CD4-positive, CD25-positive, alpha-beta regulatory T cell (primary cell): ENCODE measurements at regions not wholly inside any gene's neighbourhood (a gene's known extent, or its start where the extent isn't known, plus 50 kb on each side); places are given as distances from the start of the nearest gene placed in this dataset.

ENCODE experiments used
- ATAC-seq, 2 donors: fragments of 150-1000 bp; cut with Tn5 transposase; one replicate each; pipeline ENCODE4 v1.10.0; 2021; ENCODE audit warnings: low read depth in 2 of 2, moderate number of reproducible peaks in 2 of 2, moderate library complexity in 1 of 2
- DNase-seq, 3 donors: peaks; one replicate each; pipeline versions ENCODE4 v3.0.0 to v3.0.0-alpha.2; 2012 to 2022; ENCODE audit warnings: mixed read lengths in 1 of 3
- H3K27ac ChIP-seq: one replicate; pipeline ENCODE4 v1.7.0; 2013; ENCODE audit warnings: mild to moderate bottlenecking, low read length; ENCODE audit not compliant: insufficient read depth, poor library complexity, severe bottlenecking
- H3K27me3 ChIP-seq: one replicate; pipeline ENCODE4 v1.7.0; 2013; ENCODE audit warnings: low read length; ENCODE audit not compliant: control insufficient read depth, insufficient read depth
- H3K36me3 ChIP-seq: one replicate; pipeline ENCODE4 v1.7.0; 2013; ENCODE audit warnings: mild to moderate bottlenecking, low read length, moderate library complexity; ENCODE audit not compliant: control insufficient read depth, insufficient read depth
- H3K4me1 ChIP-seq: 2 replicates; pipeline ENCODE4 v1.7.0; 2013; ENCODE audit warnings: mild to moderate bottlenecking, low read length; ENCODE audit not compliant: insufficient read depth, control insufficient read depth, poor library complexity, severe bottlenecking
- H3K4me3 ChIP-seq: one replicate; pipeline ENCODE4 v1.7.0; 2013; ENCODE audit warnings: low read depth, mild to moderate bottlenecking, low read length, moderate library complexity
- H3K9me3 ChIP-seq, 2 experiments: 1 replicate in 1 of 2; 2 replicates in 1 of 2; pipeline ENCODE4 v1.7.0; 2013; ENCODE audit warnings: low read length in 2 of 2, mild to moderate bottlenecking in 1 of 2, moderate library complexity in 1 of 2; ENCODE audit not compliant: control insufficient read depth in 2 of 2
- H3K27ac Mint-ChIP-seq, 3 donors: one replicate each; pipeline ENCODE4 v1.8.0; 2020 to 2022; ENCODE audit warnings: mild to moderate bottlenecking in 3 of 3, mixed read lengths in 3 of 3, moderate library complexity in 2 of 3
- H3K27me3 Mint-ChIP-seq: one replicate; pipeline ENCODE4 v1.8.0; 2022; ENCODE audit warnings: mild to moderate bottlenecking, mixed read lengths
- H3K36me3 Mint-ChIP-seq: one replicate; pipeline ENCODE4 v1.8.0; 2020; ENCODE audit warnings: mixed read lengths
- H3K4me1 Mint-ChIP-seq, 4 donors: one replicate each; pipeline ENCODE4 v1.8.0; 2020 to 2022; ENCODE audit warnings: mixed read lengths in 4 of 4, mild to moderate bottlenecking in 1 of 4
- H3K4me3 Mint-ChIP-seq, 4 donors: one replicate each; pipeline ENCODE4 v1.8.0; 2020 to 2022; ENCODE audit warnings: mild to moderate bottlenecking in 4 of 4, mixed read lengths in 4 of 4, moderate library complexity in 3 of 4
- H3K9me3 Mint-ChIP-seq, 7 donors: one replicate each; pipeline ENCODE4 v1.8.0; 2020 to 2022; ENCODE audit warnings: mixed read lengths in 7 of 7, mild to moderate bottlenecking in 3 of 7, moderate library complexity in 2 of 7

DNA sequence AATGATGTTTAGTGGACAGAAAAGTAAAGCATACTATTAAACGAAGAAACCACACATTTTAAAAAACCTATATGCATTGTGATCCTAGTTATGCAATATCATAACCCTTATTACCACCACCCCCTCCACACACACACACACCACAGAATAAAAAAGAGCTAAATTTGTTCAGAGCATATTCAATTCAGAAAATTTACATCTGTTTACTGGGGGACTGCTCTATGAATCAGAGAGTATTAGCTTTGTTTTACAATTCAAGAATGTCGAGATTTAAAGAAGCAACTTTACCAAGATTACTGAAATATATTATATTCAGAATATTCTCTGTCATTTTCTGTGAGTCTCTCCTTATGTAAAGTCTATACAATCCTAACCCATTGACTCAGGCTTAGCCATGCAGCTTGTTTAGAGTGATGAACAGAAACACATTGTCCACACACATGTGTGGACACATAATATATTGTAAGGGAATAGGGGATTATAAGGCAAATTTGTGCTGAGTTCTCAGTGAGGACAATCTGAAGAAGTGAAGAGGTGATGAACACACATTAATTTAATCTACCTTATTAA lies 369.6 kb upstream of the MARCKS start:
- no peak overlapping the region for H3K27ac ChIP-seq
- ATAC-seq (no peak), DNase-seq (no peak)
- no peaks in the 10 kb centered on the region for H3K27me3 ChIP-seq
- H3K4me3 Mint-ChIP-seq: no peak overlapping the region
- H3K27ac Mint-ChIP-seq: no peak overlapping the region
- H3K4me1 Mint-ChIP-seq: no peaks in the 10 kb centered on the region
- no peaks in the 10 kb centered on the region for H3K36me3 ChIP-seq
- H3K27me3 Mint-ChIP-seq: no peaks in the 10 kb centered on the region
- H3K4me3 ChIP-seq: no peak overlapping the region
- H3K9me3 ChIP-seq: no peaks in the 10 kb centered on the region
- no peaks in the 10 kb centered on the region for H3K9me3 Mint-ChIP-seq
- H3K36me3 Mint-ChIP-seq: no peaks in the 10 kb centered on the region
- no peaks in the 10 kb centered on the region for H3K4me1 ChIP-seq

DNA sequence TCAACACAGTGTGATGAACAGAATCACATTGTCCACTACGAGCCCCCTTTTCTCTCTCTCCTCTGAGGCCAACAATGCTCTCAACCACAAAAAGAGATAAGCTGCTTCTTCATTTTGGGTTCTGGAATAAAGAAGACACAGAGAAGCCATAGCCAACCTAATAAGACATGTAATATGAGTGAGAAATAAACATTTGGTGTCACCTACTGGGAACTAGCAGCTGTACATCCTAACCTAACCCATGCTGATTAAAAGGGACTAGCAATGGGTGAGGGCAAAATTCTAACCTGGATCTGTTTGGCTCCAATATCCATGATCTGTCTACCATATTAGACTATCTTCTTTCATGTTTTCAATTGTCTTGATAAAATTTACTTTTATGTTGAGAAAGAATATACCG lies 369.1 kb upstream of the MARCKS start:
- no peak for DNase-seq
- Mint-ChIP-seq H3K27me3 (no peaks in the 10 kb centered on the region), H3K36me3 (no peaks in the 10 kb centered on the region), H3K4me3 (no peak overlapping the region), H3K9me3 (no peaks in the 10 kb centered on the region), H3K4me1 (no peaks in the 10 kb centered on the region), H3K27ac (no peak overlapping the region)
- Histone ChIP-seq H3K9me3 (no peaks in the 10 kb centered on the region), H3K27ac (no peak overlapping the region), H3K27me3 (no peaks in the 10 kb centered on the region), H3K4me3 (no peak overlapping the region), H3K4me1 (no peaks in the 10 kb centered on the region), H3K36me3 (no peaks in the 10 kb centered on the region)
- no peak for ATAC-seq

DNA sequence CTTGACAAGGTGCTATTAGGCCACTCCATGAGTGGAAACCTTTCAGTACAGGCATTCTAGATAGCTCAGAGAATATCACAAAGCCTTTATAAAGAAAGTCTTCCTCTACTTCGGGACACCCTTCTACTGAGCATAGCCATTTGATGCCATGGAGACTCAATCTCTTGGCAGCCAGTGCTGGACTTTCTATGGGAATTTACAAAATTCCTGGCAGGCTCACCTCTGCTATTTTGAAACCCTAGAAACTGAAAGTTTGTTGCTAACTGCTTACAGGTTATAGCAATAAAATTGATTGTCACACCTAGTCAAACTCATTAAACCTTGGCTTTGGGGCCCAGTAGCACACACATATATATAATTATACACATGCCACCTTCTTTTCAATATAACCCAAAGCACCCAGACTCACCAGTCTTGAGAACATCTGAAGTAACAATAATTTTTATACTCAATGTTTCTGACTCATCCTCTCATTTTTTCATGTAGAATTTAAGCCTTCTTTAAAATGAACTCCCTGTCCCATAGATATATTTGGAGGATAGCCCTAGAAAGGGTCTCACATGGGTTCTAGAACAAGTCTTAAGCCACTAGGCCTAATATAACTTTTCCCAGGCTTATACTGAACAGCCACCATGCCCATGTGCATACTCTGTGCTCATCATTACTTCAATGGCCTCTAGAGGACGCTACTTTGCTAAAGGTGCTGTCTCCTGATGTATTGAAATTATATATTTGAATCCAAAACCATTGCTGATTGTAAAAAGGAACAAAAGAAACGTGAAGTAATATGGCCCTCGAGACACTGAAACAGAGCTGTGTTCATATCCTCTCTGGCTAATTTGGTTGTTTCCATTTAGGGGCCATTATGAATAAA lies 368.1 kb upstream of the MARCKS start:
- Mint-ChIP-seq H3K4me1 (no peaks in the 10 kb centered on the region), H3K4me3 (no peak overlapping the region), H3K9me3 (no peaks in the 10 kb centered on the region), H3K36me3 (no peaks in the 10 kb centered on the region), H3K27ac (no peak overlapping the region), H3K27me3 (no peaks in the 10 kb centered on the region)
- Histone ChIP-seq H3K36me3 (no peaks in the 10 kb centered on the region), H3K4me1 (no peaks in the 10 kb centered on the region), H3K4me3 (no peak overlapping the region), H3K9me3 (no peaks in the 10 kb centered on the region), H3K27me3 (no peaks in the 10 kb centered on the region), H3K27ac (no peak overlapping the region)
- ATAC-seq (no peak), DNase-seq (no peak)

GRCh38 chr6:113489952-113490746 lies 367.0 kb upstream of the MARCKS start:
- no peaks in the 10 kb centered on the region for H3K4me1 Mint-ChIP-seq
- H3K4me3 ChIP-seq: no peak overlapping the region
- H3K9me3 ChIP-seq: no peaks in the 10 kb centered on the region
- no peak overlapping the region for H3K4me3 Mint-ChIP-seq
- no peak overlapping the region for H3K27ac Mint-ChIP-seq
- H3K9me3 Mint-ChIP-seq: no peaks in the 10 kb centered on the region
- H3K36me3 ChIP-seq: no peaks in the 10 kb centered on the region
- DNase-seq (no peak), ATAC-seq (no peak)
- H3K4me1 ChIP-seq: no peaks in the 10 kb centered on the region
- H3K36me3 Mint-ChIP-seq: no peaks in the 10 kb centered on the region
- H3K27me3 Mint-ChIP-seq: no peaks in the 10 kb centered on the region
- no peaks in the 10 kb centered on the region for H3K27me3 ChIP-seq
- no peak overlapping the region for H3K27ac ChIP-seq

GRCh38 chr6:113491376-113491775 lies 365.8 kb upstream of the MARCKS start:
- Histone ChIP-seq H3K4me3 (no peak overlapping the region), H3K9me3 (no peaks in the 10 kb centered on the region), H3K27me3 (no peaks in the 10 kb centered on the region), H3K36me3 (no peaks in the 10 kb centered on the region), H3K27ac (no peak overlapping the region), H3K4me1 (no peaks in the 10 kb centered on the region)
- no peak overlapping the region for H3K4me3 Mint-ChIP-seq
- ATAC-seq (no peak), DNase-seq (no peak)
- H3K27ac Mint-ChIP-seq: no peak overlapping the region
- H3K4me1 Mint-ChIP-seq: no peaks in the 10 kb centered on the region
- no peaks in the 10 kb centered on the region for H3K9me3 Mint-ChIP-seq
- no peaks in the 10 kb centered on the region for H3K27me3 Mint-ChIP-seq
- H3K36me3 Mint-ChIP-seq: no peaks in the 10 kb centered on the region

DNA sequence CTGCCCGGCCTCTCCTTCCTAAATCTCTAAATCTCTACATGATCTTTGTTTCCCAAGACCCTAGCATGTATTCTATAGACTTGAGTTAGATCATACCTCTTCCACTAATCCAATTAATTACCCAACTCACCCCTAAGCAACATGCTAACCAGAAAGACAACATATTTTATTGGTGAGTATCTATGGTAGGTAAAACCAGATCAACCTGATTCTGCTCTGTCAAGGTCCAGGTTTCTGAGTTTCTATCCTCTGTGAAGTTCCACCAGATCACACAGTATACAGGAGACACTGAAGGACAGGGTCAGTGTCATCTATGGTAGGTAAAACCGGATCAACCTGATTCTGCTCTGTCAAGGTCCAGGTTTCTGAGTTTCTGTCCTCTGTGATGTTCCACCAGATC lies 363.2 kb upstream of the MARCKS start:
- Histone ChIP-seq H3K27ac (no peak overlapping the region), H3K36me3 (no peaks in the 10 kb centered on the region), H3K27me3 (no peaks in the 10 kb centered on the region), H3K4me1 (no peaks in the 10 kb centered on the region), H3K9me3 (no peaks in the 10 kb centered on the region), H3K4me3 (no peak overlapping the region)
- Mint-ChIP-seq H3K36me3 (no peaks in the 10 kb centered on the region), H3K27me3 (no peaks in the 10 kb centered on the region), H3K9me3 (peaks cover 0 to 4% (median 0%) of the 10 kb centered on the region in 7 donors), H3K4me3 (no peak overlapping the region), H3K4me1 (no peaks in the 10 kb centered on the region), H3K27ac (no peak overlapping the region)
- DNase-seq (no peak), ATAC-seq (no peak)

DNA sequence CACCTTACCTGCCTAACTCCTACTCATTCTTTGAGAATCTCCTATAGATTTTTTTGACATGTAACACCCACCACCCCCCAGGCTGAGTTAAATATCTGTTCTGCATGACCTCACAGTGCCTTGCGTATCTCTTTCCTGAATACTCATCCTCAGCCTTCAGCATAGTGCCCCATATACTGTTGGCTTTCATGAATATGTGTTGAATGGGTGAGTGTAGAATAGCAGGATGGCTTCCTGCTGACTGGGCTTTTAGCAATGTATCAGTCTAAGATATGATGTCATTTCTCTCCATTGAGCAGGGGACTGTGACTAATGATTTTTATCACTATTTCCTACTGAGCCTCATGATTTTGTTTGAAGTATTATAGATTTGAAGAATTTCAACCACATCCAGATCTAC lies 361.6 kb upstream of the MARCKS start:
- no peak for ATAC-seq
- Histone ChIP-seq H3K4me3 (no peak overlapping the region), H3K36me3 (no peaks in the 10 kb centered on the region), H3K4me1 (no peaks in the 10 kb centered on the region), H3K27me3 (no peaks in the 10 kb centered on the region), H3K27ac (no peak overlapping the region), H3K9me3 (no peaks in the 10 kb centered on the region)
- Mint-ChIP-seq H3K4me1 (no peaks in the 10 kb centered on the region), H3K9me3 (peaks cover 0 to 4% (median 0%) of the 10 kb centered on the region in 7 donors), H3K36me3 (no peaks in the 10 kb centered on the region), H3K27ac (no peak overlapping the region), H3K27me3 (no peaks in the 10 kb centered on the region), H3K4me3 (no peak overlapping the region)
- no peak for DNase-seq
